Prostate gland (tissue), 2 donors: ENCODE measurements at regions not wholly inside any gene's neighbourhood (a gene's known extent, or its start where the extent isn't known, plus 50 kb on each side); places are given as distances from the start of the nearest gene placed in this dataset.

Source experiments
- DNase-seq: peaks from one replicate; pipeline ENCODE4 v3.0.0-alpha.2; 2019; ENCODE audit warnings: low spot score
- H3K27ac ChIP-seq, 2 donors: fragments of 200-600 bp; sonication (generic); 2 replicates each; pipeline ENCODE4 v1.5.1; 2017 to 2019
- H3K27me3 ChIP-seq: fragments of 200-600 bp; sonication (generic); replicated peaks from 2 replicates; pipeline ENCODE4 v1.5.1; 2019; ENCODE audit not compliant: insufficient read depth
- H3K36me3 ChIP-seq, 2 donors: fragments of 200-600 bp; sonication (generic); 1 replicate in 1 of 2; 2 replicates in 1 of 2; pipeline versions ENCODE4 v1.5.1 to v1.8.1; 2017 to 2019
- H3K4me1 ChIP-seq: fragments of 200-600 bp; sonication (generic); replicated peaks from 2 replicates; pipeline ENCODE4 v1.5.1; 2019
- H3K4me3 ChIP-seq, 2 donors: fragments of 200-600 bp; sonication (generic); 2 replicates each; pipeline ENCODE4 v1.5.1; 2017 to 2019
- H3K9me3 ChIP-seq: fragments of 200-600 bp; sonication (generic); 2 replicates; pipeline ENCODE4 v1.5.1; 2017
- CTCF ChIP-seq, 4 experiments: fragments of 200-600 bp in 2 of 4; fragments of 450-650 bp in 2 of 4; sonication (generic) in 2 of 4; IDR thresholded peaks; 1 replicate in 3 of 4; 2 replicates in 1 of 4; pipeline ENCODE4 v1.5.1; 2016 to 2019; ENCODE audit warnings: antibody characterized with exemption in 4 of 4, mild to moderate bottlenecking in 2 of 4, moderate library complexity in 2 of 4
- POLR2A ChIP-seq: fragments of 450-650 bp; IDR thresholded peaks from one replicate; pipeline ENCODE4 v1.6.1; 2016; ENCODE audit warnings: antibody characterized with exemption, mild to moderate bottlenecking
- POLR2AphosphoS5 ChIP-seq: sonication (generic); formaldehyde crosslinking; IDR thresholded peaks from one replicate; pipeline ENCODE4 v1.6.1; 2017; ENCODE audit warnings: antibody characterized with exemption
- WGBS: methylation state at CpG from one replicate; pipeline ENCODE4 v1.1.5; 2018; 5-methylcytosine and 5-hydroxymethylcytosine counted together
- intact Hi-C: fragments of 100-400 bp; cut with DNase I; formaldehyde crosslinking; loops from one replicate; pipeline ENCODE4 v1.14.2; 2022

GRCh38 chr2:66772618-66773017 lies 337.7 kb downstream of the MEIS1 start:
- intact Hi-C loops = no loop called here
- no peak for DNase-seq
- Histone ChIP-seq H3K4me3 (no peak overlapping the region), H3K4me1 (no peaks in the 10 kb centered on the region), H3K9me3 (no peaks in the 10 kb centered on the region), H3K36me3 (no peaks in the 10 kb centered on the region), H3K27ac (no peak overlapping the region), H3K27me3 (no peaks in the 10 kb centered on the region)
- no peak for TF ChIP-seq POLR2AphosphoS5
- TF ChIP-seq POLR2A = no peak
- no peak for TF ChIP-seq CTCF (IDR thresholded peaks at IDR 0.05)
- WGBS = 96% methylated on average over 1 of the region's 1 CpG

DNA sequence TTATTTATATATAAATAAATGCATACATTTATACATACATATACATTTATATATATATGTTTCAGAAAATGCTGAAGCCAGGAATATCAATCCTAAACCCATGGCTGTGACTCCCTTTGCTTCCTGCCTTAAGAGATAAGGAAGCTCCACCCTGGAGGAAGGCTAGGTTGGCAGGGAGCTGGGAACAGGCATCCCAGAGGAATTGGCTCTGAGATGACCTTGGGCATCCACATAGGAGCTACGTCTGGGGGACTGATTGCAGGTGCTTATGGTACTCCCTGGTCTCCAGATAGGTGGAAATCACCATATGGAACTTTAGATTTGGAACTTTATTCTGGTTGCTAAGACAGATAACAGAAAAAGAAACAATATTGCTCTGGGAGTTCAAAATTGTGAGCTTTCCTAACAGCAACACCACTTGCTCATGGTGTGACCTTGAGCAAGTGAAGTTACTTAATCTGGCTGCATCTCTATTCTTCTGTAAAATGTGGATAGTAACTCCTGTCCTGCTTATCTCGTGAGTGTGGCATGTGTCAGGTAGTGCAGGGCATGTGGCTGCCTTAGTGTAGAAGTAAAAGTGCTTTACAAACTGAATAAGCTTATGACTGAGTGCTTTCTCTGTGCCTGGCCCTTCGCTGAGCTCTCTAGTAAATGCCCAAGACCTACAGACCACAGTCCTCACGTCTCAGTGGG lies 341.0 kb downstream of the MEIS1 start:
- DNase-seq = no peak
- 73% methylated on average over 4 of the region's 4 CpGs for WGBS

DNA sequence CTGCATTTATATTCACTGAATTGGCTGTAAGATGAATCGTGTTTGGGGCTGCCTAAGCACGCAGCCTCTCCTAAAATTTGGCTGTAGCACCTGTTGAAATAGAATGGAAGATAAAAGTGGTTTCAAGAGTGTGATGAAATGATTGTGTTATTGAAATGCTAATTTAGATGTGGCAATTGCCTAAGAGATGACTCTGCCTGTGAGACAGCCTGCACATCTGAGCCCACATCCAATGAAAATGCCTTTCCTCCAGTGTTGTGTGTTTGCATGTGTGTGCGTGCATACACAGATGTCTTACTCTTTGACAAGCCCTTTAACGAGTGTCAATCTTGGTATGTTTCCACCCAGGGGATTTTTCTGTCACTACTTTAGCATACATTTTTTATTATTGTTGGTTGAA lies 346.9 kb downstream of the MEIS1 start:
- intact Hi-C loops = no loop called here
- 54% methylated on average over 4 of the region's 4 CpGs for WGBS
- DNase-seq = no peak

More for the DNA sequence above, 341.0 kb downstream of the MEIS1 start:
- Histone ChIP-seq H3K27me3 (no peaks in the 10 kb centered on the region), H3K36me3 (no peaks in the 10 kb centered on the region), H3K4me3 (no peak overlapping the region), H3K9me3 (no peaks in the 10 kb centered on the region), H3K4me1 (no peaks in the 10 kb centered on the region), H3K27ac (no peak overlapping the region)
- intact Hi-C loops = no loop called here
- TF ChIP-seq POLR2AphosphoS5 (no peak), CTCF (IDR thresholded peaks at IDR 0.05) (no peak), POLR2A (no peak)

GRCh38 chr2:66782780-66783361 lies 347.9 kb downstream of the MEIS1 start:
- 61% methylated on average over 7 of the region's 7 CpGs for WGBS
- TF ChIP-seq POLR2A = no peak
- TF ChIP-seq CTCF (IDR thresholded peaks at IDR 0.05) = no peak
- TF ChIP-seq POLR2AphosphoS5 = no peak
- Histone ChIP-seq H3K36me3 (no peaks in the 10 kb centered on the region), H3K27me3 (no peaks in the 10 kb centered on the region), H3K27ac (no peak overlapping the region), H3K4me1 (no peaks in the 10 kb centered on the region), H3K9me3 (no peaks in the 10 kb centered on the region), H3K4me3 (no peak overlapping the region)
- no peak for DNase-seq
- intact Hi-C loops = no loop called here

More for the DNA sequence above, 346.9 kb downstream of the MEIS1 start:
- Histone ChIP-seq H3K27ac (no peak overlapping the region), H3K4me3 (no peak overlapping the region), H3K27me3 (no peaks in the 10 kb centered on the region), H3K4me1 (no peaks in the 10 kb centered on the region), H3K9me3 (no peaks in the 10 kb centered on the region), H3K36me3 (no peaks in the 10 kb centered on the region)
- TF ChIP-seq POLR2AphosphoS5 (no peak), CTCF (IDR thresholded peaks at IDR 0.05) (no peak), POLR2A (no peak)

DNA sequence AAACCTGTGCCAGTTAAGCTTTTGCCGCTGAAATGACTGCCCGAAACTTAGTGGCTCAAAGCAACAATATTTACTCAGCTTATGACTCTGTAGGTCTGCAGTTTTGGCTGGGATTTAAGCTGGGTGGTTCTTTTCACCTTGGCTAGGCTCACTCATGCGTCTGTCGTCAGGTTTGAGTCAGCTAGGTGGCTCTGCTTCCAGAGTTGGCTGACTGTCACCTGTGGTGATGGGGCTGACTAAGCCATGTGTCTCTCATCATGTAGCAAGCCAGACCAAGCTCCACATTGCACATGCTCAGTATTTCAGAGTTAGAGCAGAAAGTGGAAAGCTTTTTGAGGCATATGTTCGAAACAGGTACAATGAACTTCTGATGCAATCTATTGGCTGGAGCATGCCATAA lies 354.8 kb downstream of the MEIS1 start:
- WGBS = 67% methylated on average over 5 of the region's 5 CpGs
- intact Hi-C loops = no loop called here
- TF ChIP-seq CTCF (IDR thresholded peaks at IDR 0.05) (no peak), POLR2A (no peak), POLR2AphosphoS5 (no peak)

More for the DNA sequence above, 354.8 kb downstream of the MEIS1 start:
- H3K4me1 ChIP-seq = no peaks in the 10 kb centered on the region
- H3K4me3 ChIP-seq = no peak overlapping the region
- H3K27me3 ChIP-seq = no peaks in the 10 kb centered on the region
- H3K9me3 ChIP-seq = no peaks in the 10 kb centered on the region
- no peak for DNase-seq
- no peaks in the 10 kb centered on the region for H3K36me3 ChIP-seq
- H3K27ac ChIP-seq = no peak overlapping the region
